ENCODE measurements at regions not wholly inside any gene's neighbourhood (a gene's known extent, or its start where the extent isn't known, plus 50 kb on each side); places are given as distances from the start of the nearest gene placed in this dataset.
A peak's percentile ranks its signal among the peaks of the same experiment; 100 is the strongest.

DNA sequence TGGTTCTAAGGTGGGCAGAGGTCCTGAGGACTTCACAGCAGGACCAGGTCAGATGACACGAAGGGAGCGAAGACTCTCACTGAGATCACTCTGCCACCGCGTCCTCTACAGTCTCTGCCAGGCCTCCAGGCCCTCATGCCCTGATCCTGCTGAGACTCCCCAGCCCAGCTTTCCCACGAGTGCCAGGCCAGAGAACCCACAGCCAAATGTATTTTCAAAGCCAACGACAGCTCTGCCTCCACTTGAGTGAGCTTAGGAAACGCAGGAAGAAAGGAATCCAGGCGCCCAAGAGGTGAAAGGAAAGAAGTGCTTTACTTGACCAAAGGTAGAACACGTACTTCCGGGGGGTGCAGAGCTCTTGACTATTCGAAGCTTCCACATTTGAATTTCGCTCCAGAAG is 275.0 kb downstream of the XXYLT1 start:
- DNase-seq: no peak

DNA sequence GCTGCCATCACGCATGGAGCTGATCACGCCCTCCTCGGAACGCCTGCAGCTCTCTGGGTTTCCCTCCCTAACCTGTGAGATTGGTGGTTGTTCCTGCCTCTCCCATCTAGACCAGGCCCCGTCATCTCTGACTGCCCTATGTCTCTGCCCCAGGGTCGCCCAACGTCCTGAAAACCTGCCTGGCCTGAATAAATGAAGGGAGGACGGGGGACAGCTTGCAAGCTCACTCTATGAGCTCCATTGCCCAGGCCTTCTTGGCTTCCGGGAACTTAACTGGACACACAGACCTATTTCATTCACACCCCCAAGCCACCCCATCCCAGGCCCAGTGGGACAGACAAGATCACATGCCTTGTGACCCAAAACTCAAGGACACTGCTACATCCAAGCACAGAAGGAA is 274.2 kb downstream of the XXYLT1 start:
- no peak for DNase-seq

DNA sequence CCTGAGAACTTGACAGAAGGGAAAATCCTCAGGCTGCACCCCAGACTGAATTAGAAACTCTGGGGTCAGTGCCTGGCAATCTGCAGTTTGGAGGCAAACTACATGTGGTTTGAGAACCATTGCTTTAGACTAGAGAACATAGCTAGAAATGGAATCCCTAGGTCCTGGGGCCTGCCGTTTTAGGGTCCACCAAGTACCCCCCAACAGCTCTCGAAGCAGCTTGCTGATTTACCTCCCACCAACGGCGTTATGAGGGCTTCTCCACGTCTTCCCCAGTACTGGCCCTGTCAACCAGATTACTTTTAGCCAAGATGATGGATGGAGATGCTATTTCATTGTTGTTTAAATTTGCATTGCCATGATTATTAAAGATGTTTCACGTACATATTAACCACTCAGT is 272.5 kb downstream of the XXYLT1 start:
- no peak for DNase-seq

- DNase-seq: no peak
Observed at GRCh38 chr3:194998948-194999347, 272.0 kb downstream of the XXYLT1 start.

- no peak for DNase-seq
Observed at GRCh38 chr3:194999491-194999890, 271.5 kb downstream of the XXYLT1 start.

DNA sequence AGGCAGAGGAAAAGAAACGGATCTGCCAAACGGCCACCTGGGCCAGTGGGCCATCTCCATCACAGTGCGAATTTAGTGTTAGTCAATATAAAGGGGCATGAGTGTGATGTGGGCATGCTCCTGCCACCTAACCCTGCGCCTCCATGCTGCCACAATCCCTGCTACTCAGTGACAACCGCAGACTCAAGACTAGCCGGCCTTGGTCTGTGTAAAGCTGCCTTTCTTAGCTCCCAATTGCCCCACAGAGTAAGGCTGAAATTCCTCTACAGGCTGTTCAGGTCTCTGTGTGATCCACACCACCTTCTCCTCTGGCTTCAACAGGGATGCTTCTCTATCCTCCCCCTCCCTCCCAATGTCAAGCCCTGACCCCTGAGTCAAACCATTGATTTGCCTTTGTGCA is 269.7 kb downstream of the XXYLT1 start:
- DNase-seq: no peak

DNA sequence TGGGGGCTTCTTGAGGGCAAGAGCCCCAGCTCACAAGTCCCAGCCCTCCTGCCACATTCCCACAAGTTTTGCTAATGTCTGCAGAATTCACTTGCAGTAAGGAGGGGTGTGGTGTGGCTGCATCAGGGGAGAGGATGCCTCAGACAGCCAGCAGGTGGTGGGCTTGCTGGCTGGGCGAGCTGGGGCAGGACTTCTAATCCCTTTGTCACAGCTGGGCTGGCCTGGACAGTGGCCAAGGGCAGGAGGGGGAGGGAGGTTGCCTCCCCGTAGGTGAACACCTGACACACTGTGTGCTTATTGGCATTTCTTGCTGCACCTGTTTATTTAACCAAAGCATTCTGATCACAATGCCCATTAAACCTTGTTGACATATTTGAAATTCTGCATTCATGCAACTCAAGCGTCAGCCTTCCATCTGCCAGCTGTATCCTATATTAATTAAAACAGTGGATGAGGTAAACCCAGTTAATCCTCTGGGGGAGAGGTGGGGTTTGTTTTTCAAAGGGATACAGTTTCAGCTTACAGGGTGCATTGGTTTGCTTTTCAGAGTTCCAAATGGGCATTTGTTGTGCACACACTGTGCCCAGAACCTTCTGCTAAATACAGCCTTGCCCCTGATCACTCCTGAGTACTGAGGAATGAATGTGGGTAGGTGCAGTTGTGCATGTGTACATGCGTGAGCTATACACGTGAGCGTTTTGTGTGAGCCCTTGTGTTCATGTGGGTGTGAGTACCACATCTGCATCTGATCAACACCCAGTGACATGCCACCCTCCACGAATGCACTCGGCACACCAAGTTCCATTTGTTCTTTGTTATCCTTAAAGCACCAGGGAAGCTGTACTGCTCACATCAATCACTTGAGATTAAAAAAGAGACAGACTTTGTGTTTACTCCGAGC is 268.7 kb downstream of the XXYLT1 start:
- DNase-seq: peak; percentile 60

- peak; percentile 69 for DNase-seq
Observed at GRCh38 chr3:195003006-195003892, 267.7 kb downstream of the XXYLT1 start.

- DNase-seq: no peak
Observed at GRCh38 chr3:195003893-195004289, 267.1 kb downstream of the XXYLT1 start.

- DNase-seq: no peak
Observed at GRCh38 chr3:195004512-195005250, 266.3 kb downstream of the XXYLT1 start.

- no peak for DNase-seq
Observed at GRCh38 chr3:195005251-195005620, 265.7 kb downstream of the XXYLT1 start.

GRCh38 chr3:195005759-195006510 is 265.0 kb downstream of the XXYLT1 start:
- DNase-seq: no peak

DNA sequence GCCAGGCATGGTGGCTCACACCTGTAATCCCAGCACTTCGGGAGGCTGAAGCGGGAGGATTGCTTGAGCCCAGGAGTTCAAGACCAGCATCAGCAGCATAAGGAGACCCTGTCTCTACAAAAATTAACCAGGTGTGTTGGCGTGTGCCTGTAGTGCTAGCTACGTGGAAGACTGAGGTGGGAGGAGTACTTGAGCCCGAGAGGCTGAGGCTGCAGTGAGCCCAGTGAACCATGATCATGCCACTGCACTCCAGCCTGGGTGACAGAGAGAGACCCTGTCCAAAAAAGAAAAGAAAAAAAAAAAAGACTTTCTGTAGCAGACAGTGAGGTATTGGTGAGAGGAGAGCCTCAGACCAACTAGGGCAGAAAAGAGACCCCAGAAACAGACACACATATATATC is 263.8 kb downstream of the XXYLT1 start:
- DNase-seq: no peak

- DNase-seq: no peak
Observed at GRCh38 chr3:195007766-195008165, 263.2 kb downstream of the XXYLT1 start.

DNA sequence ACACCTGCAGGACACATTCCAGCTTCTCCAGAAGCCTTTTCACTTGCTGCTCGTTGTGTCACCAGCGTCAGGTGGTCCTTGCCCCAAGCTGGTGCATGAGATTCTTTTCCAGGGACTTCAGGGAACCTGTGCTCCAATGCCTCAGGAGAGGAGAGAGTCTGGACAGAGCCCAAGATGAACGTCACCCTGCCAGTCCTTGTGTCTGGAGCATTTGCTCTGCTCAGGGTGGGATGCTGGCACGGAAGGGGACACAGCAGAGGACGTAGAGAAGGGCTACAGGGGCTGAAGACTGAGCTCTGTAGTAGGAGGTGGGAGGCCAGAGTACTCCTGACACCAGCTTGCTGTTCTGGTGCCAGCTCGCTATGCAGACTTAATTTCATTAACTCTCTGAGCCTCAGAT is 262.1 kb downstream of the XXYLT1 start:
- DNase-seq: no peak

GRCh38 chr3:195009616-195010015 is 261.3 kb downstream of the XXYLT1 start:
- DNase-seq: no peak

DNA sequence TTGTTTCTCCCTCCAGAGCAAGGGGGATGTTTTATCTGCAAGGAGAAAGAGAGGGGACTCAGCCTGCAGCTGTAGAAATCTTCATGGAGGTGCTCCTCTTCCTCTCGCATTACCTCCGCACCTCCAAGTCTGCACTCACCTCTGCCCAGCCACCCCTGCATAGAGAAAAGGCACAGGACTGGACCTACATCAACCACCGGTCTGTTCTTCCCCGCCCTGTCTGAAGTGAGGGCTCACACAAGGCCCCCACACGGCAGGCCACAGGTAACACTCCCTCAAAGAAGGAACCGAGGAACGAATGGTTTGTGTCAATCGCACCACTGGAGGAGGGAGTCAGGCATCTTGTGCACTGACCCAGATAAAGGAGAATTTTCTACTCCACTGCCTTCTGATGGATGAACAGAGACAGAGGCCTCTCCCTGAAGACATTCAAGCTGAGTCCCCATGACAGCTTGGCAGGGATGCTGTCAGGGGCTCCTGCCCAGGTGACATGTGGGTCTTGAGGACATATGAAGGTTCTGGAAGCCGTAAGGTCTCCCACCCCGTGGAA is 260.3 kb downstream of the XXYLT1 start:
- DNase-seq: no peak

DNA sequence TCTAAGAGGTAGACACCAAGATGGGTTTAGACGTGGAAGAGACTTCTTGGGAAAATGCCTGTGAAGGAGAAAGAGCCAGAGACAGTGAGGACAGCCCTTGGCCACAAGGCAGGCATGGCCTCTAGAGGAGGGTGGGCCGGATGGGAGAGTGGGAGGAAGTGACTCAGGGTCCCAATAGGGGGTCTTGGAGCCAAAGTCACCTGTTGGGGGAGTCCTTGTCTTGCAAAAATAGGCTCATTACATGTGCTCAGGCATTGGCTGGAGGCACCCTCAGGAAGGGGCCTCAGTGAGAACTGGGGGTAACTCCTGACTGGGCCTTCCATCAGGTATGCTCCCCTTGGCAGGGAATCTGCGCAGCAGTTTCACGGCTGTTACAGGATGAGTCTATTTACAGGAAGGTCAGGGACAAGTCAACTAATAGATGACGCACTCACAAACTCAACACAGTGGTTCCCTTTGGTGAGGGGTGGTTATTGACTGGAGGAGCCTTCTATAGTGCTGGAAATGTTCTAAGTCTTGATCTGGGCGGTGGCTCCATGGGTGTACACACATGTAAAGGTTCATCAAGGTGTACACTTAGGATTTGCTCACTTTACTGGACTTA is 259.6 kb downstream of the XXYLT1 start:
- no peak for DNase-seq

GRCh38 chr3:195012100-195012499 is 258.9 kb downstream of the XXYLT1 start:
- DNase-seq: no peak

DNA sequence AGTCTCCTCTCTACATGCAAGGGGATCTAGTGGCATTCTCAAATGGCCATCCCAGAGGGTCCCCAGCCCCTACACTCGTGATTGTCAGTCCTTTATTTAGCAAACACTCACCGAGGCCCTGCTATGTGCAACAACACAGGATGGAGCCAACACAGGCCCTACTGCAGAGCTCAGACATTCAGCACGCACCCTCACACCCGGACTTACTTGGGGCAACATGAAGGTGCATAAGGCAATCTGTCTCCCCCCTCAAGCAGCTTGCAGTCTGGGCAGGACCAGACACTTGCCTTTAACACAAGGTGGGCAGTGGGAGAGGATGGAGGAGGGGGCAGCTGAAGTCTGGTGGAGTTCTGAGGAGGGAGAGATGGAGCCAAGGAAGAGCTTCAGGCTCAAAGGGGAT is 258.4 kb downstream of the XXYLT1 start:
- DNase-seq: no peak
